ENCODE measurements at regions not wholly inside any gene's neighbourhood (a gene's known extent, or its start where the extent isn't known, plus 50 kb on each side); places are given as distances from the start of the nearest gene placed in this dataset.
"Not testable (repeated sequence)": the region's sequence is repeated elsewhere in the genome, so short reads cannot be mapped to it uniquely, and the experiment has no call there.

GRCh38 chr12:131357185-131357747, 353.6 kb upstream of the SFSWAP start:
- no peak for DNase-seq

DNA sequence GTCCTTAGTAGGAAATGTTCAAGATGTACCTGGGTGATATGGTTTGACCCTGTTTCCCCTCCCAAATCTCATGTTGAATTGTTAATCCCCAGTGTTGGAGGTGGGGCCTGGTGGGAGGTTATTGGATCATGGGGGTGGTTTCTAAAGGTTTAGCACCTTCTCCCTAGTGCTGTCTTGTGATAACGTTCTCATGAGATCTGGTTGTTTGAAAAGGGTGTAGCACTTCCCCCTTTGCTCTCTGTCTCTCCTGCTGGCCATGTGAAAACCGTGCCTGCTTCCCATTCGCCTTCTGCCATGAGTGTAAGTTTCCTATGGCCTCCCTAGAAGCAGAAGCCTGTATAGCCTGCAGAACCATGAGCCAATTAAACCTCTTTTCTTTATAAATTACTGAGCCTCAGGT, 353.0 kb upstream of the SFSWAP start:
- DNase-seq: no peak

DNA sequence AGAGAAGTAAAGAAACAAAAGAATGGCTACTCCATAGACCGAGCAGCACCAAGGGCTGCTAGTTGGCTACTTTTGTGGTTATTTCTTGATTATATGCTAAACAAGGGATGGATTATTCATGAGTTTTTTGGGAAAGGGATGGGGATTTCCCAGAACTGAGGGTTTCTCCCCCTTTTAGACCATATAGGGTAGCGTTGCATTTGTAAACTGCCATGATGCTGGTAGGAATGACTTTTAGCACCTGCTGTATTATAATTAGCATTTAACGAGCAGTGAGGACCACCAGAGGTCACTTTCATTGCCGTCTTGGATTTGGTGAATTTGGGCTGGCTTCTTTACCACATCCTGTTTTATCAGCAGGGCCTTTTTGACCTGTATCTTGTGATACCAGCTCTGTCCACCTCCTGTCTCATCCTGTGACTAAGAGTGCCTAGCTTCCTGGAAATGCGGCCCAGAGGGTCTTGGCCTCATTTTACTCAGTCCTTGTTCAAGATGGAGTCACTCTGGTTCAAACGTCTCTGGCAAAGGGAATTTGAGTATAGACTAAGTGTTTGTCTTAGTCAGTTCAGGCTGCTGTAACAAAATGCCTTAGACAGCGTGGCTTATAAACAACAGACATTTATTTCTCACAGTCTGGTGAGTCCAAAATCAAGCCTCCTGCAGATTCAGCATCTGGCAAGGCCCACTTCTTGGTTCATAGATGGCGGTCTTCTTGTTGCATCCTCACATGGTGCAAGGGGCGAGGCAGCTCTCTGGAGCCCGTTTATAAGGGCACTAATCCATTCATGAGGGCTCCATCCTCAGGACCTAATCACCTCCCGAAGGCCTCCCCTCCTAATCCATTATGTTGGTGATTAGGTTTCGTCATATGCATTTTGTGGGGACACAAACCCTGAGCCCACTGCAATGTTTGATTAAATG, 348.3 kb upstream of the SFSWAP start:
- DNase-seq: no peak

GRCh38 chr12:131363393-131363792, 347.5 kb upstream of the SFSWAP start:
- DNase-seq: no peak

GRCh38 chr12:131363841-131364495, 346.9 kb upstream of the SFSWAP start:
- DNase-seq: no peak

DNA sequence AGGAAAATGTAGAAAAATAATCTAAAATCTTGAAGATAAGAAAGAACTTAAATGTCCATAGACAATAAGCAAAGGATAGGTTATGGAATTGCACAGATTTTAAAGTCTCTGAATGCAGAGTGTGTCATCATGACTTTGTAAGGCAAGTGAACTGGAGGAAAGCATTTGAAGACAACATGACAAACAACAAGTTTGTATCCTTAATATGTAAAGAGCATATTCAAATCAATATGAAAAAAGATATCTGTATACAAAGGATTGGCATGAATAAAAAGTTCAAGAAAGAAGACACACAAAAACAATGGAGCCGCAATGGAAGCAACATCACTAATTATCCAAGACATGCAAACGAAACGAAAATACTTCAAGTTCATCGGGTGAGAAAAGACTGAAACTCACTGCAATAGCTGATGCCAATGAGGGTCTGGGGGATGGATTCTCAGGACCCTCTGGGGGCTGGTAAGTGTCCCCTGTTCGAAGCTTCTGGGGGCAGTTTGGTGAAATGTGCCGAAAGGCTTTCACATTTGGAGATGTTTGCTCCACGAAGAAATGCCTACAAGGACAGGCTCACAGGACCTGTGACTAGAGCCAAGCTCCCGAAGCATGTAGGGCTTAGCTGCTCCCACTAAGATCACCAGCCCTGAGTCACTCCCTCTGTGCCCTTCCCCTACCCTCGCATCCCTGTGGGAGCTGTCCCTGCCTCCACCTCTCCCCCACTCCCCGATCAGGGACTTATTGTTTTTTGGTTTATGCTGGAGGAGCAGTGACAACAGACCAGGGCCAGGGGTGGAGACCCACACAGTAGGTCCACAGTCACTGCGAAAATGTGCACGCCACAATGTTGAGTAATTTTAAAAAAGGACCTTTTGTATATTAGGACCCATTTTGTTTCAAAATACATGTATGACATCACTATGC, 345.7 kb upstream of the SFSWAP start:
- no peak for DNase-seq

- DNase-seq: no peak
Observed at GRCh38 chr12:131365821-131366260, 345.0 kb upstream of the SFSWAP start.

DNA sequence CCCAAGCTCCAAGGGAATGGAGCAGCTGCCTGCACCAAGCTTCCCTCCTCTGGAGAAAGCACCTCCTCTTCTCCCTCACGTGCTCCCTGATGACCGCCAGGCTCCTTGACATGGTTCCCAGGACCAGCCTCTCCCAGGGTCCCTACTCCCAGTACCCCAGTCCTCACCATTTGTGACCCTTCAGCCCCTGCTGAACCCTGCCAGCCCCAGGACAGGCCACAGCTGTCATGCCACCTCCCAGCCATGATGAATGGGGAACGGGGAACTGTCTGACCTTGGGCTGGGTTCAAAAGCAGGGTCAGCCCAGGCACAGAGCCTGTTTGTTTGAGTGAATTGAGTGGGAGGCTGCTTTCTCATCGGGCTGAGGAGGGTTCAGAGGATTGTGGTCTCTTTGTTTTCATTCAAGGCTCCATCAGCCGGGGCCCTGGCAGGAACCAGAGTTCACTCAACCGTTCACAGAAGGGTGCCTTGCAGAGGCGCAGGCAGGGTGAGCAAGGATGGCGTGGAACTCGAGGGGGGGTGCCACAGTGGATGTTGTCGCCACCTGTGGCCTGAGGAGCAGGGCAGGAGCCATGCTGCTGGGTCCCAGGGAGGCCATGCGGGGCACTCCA, 344.5 kb upstream of the SFSWAP start:
- DNase-seq: no peak

DNA sequence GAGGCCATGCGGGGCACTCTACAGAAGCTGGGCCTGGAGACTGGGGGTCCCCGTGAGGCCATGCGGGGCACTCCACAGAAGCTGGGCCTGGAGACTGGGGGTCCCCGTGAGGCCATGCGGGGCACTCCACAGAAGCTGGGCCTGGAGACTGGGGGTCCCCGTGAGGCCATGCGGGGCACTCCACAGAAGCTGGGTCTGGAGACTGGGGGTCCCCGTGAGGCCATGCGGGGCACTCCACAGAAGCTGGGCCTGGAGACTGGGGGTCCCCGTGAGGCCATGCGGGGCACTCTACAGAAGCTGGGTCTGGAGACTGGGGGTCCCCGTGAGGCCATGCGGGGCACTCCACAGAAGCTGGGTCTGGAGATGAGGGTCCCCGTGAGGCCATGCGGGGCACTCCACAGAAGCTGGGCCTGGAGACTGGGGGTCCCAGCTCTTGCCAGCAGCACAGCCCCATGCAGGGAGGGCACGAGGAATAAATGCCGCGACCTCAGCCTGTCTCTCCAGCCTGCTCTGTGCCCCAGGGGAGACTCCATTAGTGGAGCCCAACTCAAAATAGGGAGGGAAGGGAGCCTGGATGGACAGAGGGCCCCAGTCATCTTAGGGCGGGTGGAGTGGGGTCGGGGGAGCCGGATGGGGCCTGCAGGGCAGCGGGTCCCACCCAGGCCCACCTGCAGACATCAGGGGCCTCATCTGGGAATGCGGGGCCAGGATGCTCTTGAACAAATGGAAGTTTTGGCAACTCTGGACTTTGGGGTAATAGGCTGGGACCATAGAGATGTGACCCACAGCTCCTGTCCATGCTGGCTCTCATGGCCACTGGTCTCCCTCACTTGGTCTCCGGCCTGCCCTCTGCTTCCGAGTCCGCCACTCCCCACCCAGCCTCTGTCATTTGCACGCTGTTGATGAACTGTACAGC, 343.6 kb upstream of the SFSWAP start:
- not testable (repeated sequence) for DNase-seq

DNA sequence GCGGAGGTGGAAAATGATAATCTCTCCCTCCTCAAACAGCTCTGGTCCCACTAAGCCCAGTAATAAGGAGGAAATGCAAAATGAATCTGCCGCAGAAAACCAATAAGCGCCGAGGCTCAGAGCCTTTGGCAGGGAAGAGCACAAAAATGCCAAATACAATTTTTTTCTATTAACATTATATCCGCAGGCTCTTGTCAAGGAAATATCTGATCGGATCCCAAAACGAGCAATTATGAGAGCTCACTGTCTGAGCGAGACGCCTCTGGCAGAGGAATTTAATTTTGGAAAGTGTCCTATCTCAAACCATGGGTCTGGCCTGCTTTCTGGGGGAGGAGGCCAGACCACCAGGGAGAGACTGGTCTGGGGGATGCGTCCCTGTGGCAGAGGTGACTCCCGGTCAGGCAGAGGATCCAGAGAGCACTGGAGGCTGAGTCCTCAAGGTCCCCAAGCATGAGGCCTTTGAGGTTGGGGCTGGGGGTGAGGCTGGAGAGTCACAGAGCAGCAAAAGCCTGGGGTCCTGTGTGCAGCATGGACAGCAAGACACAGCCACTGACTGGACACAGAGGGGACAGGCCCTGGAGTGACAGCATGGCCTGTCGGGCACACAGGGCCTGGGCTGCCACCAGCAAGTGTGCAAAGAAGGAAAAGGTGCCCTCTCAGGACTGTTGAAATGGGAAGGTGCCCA, 342.8 kb upstream of the SFSWAP start:
- no peak for DNase-seq

GRCh38 chr12:131368668-131369071, 342.2 kb upstream of the SFSWAP start:
- no peak for DNase-seq

GRCh38 chr12:131369094-131369845, 341.6 kb upstream of the SFSWAP start:
- DNase-seq: no peak

DNA sequence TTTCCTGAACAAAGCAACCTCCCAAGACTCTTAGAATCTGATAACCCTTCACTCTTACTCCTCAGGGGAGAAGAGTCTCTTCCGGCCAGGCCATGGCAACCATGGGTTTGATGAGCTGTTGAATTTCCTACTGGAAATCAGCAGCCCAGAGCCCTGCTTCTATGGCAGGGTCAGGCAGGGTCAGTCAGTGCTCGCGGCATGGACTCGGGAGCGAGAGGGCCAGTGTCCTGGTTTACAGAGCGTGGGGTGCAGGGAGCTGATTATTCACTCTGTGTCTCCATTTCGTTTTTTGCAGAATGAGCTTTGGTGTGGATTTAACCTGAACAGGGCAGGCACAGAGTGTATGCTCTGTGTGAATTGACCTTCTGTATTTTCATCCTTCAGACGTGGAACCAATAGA, 340.6 kb upstream of the SFSWAP start:
- no peak for DNase-seq

- no peak for DNase-seq
Observed at GRCh38 chr12:131370791-131371347, 340.0 kb upstream of the SFSWAP start.

DNA sequence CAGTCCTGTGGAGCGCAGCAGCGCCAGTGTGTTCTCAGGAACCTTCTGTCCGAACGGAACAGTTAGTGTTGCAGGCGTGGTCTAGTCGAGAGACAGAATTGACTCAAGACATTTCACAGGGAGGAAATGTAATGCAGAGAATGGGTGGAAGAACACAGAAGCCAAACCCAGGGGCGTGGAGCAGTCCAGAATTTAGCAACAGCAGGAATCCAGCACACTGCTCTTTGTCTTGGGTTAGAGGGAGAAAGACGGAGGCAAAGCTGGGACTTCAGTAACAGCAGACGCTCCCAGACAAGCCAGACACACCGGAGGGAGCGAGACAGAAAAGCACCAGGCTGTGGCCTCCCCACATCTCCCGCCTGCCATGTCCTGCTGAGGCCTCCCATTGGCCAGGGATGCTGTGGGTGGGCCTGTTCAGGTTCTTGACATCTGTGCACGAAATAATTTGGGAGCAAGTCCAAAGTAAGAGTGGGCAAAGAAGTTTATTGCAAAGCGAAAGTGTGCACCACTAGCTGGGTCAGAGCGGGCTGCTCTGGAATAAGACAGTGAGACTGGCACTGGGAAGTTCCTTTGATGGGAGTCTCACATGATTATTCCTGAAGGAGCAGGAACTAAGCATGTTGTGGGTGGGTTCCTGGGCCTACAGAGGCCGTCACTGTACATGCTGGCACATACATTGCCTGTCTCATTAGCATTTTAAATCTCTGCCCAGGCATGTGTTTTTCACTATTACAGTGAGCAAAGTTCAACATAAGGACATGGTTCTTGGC, 339.3 kb upstream of the SFSWAP start:
- DNase-seq: no peak

DNA sequence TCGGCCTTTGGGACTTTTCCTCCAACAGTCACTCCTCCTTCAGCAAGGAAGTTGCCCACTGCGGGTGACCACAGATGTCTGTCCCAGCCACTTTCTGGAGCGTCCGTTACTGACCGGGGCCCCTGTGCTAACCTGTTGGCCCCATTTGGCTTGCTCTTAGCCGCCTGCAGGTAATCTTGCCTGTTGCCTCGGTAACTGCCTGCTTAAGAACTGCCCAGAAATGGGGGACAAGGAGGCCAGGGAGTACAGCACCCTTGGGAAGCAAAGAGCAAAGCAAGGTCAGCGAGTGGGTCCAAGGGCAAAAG, 338.8 kb upstream of the SFSWAP start:
- no peak for DNase-seq

- DNase-seq: no peak
Observed at GRCh38 chr12:131372706-131373195, 338.1 kb upstream of the SFSWAP start.
